ENCODE measurements at regions not wholly inside any gene's neighbourhood (a gene's known extent, or its start where the extent isn't known, plus 50 kb on each side); places are given as distances from the start of the nearest gene placed in this dataset.
A peak's percentile ranks its signal among the peaks of the same experiment; 100 is the strongest.

GRCh38 chr4:144903953-144904711 lies 193.9 kb downstream of the ANAPC10 start:
- DNase-seq (ENCODE audit: low spot score), result no peak

- DNase-seq (ENCODE audit: low spot score), result no peak
These were observed 192.7 kb downstream of the ANAPC10 start for GRCh38 chr4:144905286-144905685.

DNA sequence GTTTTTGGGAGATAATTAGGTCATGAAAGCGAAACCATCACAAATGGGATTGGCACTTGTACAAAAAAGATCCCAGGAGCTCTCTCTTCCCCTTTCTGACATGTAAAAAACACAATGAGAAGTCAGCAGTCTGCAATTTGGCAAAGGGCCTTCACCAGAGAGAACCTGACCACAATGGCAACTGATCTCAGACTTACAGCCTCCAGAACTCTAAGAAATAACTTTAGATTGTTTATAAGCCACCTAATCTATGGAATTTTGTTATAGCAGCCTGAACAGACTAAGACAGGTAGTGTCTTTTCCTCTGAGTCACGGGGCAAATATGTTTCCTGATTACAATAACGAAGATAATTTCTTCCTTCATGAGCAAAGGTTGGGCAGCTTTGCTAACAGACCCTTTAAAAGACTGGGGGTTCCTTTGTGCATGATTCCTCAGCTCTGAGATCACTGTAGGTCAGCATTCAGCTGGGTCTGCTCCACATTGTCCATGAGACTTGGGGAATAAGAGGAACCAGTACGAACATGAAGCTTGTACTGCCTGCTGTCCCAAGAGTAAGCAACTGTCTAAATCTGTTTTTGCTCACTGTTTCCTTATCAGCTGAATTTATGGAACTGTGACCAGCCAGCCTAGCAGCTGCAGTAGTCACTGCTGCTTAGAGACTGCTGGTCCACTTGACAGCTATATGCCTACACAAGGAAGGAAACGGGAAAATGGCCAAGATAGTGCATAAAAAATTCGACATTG lies 191.6 kb downstream of the ANAPC10 start:
- DNase-seq (ENCODE audit: low spot score), result peak; percentile 48

- DNase-seq (ENCODE audit: low spot score), result no peak
These were observed 187.3 kb downstream of the ANAPC10 start for GRCh38 chr4:144910723-144911122.
